ENCODE measurements at regions not wholly inside any gene's neighbourhood (a gene's known extent, or its start where the extent isn't known, plus 50 kb on each side); places are given as distances from the start of the nearest gene placed in this dataset.

DNA sequence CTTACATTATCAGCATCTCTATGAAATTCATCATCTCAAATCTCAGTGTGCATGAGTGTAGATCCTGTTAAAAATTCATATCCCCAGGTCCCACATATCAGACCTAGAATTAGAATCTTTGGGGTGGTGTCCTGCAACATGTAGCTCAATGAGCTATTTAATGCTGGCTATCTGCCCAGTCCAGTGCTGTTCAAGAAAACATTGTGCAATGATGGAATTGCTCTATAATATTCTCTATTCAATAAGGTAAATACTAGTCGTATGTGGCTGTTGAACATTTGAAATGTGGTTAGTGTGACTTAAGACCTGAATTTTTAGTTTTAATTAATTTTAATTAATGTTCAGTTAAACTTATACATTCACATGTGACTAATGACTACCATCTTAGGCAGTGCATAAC lies 127.4 kb downstream of the NOL4 start:
- Mint-ChIP-seq H3K4me1 (ENCODE audit: low read depth) (no peaks in the 10 kb centered on the region), H3K9me3 (no peaks in the 10 kb centered on the region), H3K36me3 (ENCODE audit: low read depth) (no peaks in the 10 kb centered on the region), H3K27ac (no peak overlapping the region), H3K4me3 (no peak overlapping the region), H3K27me3 (no peaks in the 10 kb centered on the region)
- intact Hi-C loops (cut with micrococcal nuclease), result no loop called here

- intact Hi-C loops (cut with micrococcal nuclease), result no loop called here
- no peaks in the 10 kb centered on the region for H3K4me1 Mint-ChIP-seq (ENCODE audit: low read depth)
- H3K27me3 Mint-ChIP-seq, result no peaks in the 10 kb centered on the region
- H3K9me3 Mint-ChIP-seq, result no peaks in the 10 kb centered on the region
- no peaks in the 10 kb centered on the region for H3K36me3 Mint-ChIP-seq (ENCODE audit: low read depth)
- no peak overlapping the region for H3K27ac Mint-ChIP-seq
- no peak overlapping the region for H3K4me3 Mint-ChIP-seq
Measured at GRCh38 chr18:34094148-34094547, 130.6 kb downstream of the NOL4 start.

- intact Hi-C loops (cut with micrococcal nuclease), result no loop called here
- Mint-ChIP-seq H3K27me3 (no peaks in the 10 kb centered on the region), H3K4me3 (no peak overlapping the region), H3K36me3 (ENCODE audit: low read depth) (no peaks in the 10 kb centered on the region), H3K9me3 (no peaks in the 10 kb centered on the region), H3K27ac (no peak overlapping the region), H3K4me1 (ENCODE audit: low read depth) (no peaks in the 10 kb centered on the region)
Measured at GRCh38 chr18:34092796-34093195, 131.9 kb downstream of the NOL4 start.

DNA sequence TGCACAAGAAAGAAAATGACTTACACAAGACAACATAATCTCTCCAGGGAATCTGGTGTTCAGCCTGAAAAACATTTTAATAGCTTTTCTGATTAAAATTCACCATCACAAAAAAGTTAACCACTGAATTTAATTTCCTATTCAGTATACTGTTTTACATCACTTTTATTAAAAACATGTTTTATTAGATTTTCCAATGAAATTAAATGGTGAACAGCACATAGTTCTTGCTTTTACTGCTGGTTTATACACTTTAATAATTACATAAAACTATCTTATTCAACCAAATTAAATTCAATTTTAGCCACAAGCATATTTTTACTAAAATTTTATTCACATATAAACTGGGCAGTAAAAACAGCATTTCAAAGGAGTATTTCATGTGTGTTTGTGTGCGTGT lies 138.3 kb downstream of the NOL4 start:
- intact Hi-C loops (cut with micrococcal nuclease), result no loop called here
- Mint-ChIP-seq H3K36me3 (ENCODE audit: low read depth) (no peaks in the 10 kb centered on the region), H3K4me3 (no peak overlapping the region), H3K27me3 (no peaks in the 10 kb centered on the region), H3K27ac (no peak overlapping the region), H3K9me3 (no peaks in the 10 kb centered on the region), H3K4me1 (ENCODE audit: low read depth) (no peaks in the 10 kb centered on the region)

DNA sequence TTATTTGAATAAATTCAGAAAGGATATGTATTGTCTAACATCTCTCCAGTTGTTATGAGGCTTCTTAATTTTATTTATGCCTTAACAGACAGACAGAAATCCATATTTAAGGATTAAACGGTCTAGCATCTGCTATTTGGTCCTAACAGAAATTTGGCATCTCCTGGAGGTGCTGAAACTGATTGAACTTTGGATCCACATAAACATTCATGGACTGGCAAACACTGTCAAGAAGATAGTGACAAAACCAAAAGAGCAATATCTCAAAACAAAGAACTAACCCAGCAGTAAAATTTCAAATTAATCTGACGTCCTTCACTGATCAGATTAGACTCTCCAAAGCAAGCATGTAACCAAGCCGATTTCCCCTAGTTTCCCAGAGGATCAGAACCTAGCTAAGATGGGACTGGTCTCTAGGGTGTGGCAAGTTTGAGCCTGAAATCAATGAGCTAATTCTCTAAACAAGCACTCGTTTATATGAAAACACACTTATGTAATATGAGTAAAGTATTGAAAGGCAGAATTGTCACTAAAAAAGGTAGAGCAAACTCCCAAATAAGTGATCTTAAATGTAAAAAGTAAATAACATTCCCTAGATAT lies 139.5 kb downstream of the NOL4 start:
- intact Hi-C loops (cut with micrococcal nuclease), result no loop called here
- H3K27ac Mint-ChIP-seq, result no peak overlapping the region
- H3K27me3 Mint-ChIP-seq, result no peaks in the 10 kb centered on the region
- no peak overlapping the region for H3K4me3 Mint-ChIP-seq
- H3K36me3 Mint-ChIP-seq (ENCODE audit: low read depth), result no peaks in the 10 kb centered on the region
- no peaks in the 10 kb centered on the region for H3K4me1 Mint-ChIP-seq (ENCODE audit: low read depth)
- H3K9me3 Mint-ChIP-seq, result no peaks in the 10 kb centered on the region

GRCh38 chr18:34084635-34085034 lies 140.1 kb downstream of the NOL4 start:
- H3K9me3 Mint-ChIP-seq, result no peaks in the 10 kb centered on the region
- no peaks in the 10 kb centered on the region for H3K4me1 Mint-ChIP-seq (ENCODE audit: low read depth)
- no peaks in the 10 kb centered on the region for H3K27me3 Mint-ChIP-seq
- H3K4me3 Mint-ChIP-seq, result no peak overlapping the region
- no peaks in the 10 kb centered on the region for H3K36me3 Mint-ChIP-seq (ENCODE audit: low read depth)
- no peak overlapping the region for H3K27ac Mint-ChIP-seq
- intact Hi-C loops (cut with micrococcal nuclease), result no loop called here

DNA sequence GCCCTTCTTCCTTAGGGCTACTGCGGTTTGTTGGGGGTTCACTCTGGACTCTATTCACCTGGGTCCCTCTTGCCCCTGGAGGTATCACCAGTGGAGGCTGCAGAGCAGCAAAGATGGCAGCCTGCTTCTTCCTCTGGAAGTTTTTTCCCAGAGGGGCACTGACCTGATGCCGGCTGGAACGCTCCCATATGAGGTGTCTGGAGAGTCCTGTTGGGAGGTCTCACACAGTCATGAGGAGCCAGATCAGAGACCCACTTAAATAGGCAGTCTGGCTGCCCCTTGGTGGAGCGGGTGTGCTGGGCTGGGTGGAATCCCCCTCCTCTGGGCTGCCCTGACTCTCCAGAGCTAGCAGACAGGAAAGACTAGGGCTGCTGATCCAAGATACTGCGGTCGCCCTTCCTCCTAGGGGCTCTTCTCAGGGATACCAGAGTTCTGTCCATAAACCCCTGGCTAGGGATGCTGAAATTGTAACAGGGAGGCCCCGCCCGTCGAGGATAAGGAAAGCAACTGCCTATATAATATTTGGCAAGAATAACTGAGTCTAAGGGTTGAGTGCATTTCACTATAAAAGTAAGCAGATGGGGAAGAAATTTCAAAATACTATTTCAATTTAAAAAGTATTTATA lies 140.7 kb downstream of the NOL4 start:
- Mint-ChIP-seq H3K9me3 (no peaks in the 10 kb centered on the region), H3K4me3 (no peak overlapping the region), H3K27ac (no peak overlapping the region), H3K4me1 (ENCODE audit: low read depth) (no peaks in the 10 kb centered on the region), H3K36me3 (ENCODE audit: low read depth) (no peaks in the 10 kb centered on the region), H3K27me3 (no peaks in the 10 kb centered on the region)
- intact Hi-C loops (cut with micrococcal nuclease), result no loop called here

GRCh38 chr18:34077599-34077998 lies 147.1 kb downstream of the NOL4 start:
- H3K4me1 Mint-ChIP-seq (ENCODE audit: low read depth), result no peaks in the 10 kb centered on the region

DNA sequence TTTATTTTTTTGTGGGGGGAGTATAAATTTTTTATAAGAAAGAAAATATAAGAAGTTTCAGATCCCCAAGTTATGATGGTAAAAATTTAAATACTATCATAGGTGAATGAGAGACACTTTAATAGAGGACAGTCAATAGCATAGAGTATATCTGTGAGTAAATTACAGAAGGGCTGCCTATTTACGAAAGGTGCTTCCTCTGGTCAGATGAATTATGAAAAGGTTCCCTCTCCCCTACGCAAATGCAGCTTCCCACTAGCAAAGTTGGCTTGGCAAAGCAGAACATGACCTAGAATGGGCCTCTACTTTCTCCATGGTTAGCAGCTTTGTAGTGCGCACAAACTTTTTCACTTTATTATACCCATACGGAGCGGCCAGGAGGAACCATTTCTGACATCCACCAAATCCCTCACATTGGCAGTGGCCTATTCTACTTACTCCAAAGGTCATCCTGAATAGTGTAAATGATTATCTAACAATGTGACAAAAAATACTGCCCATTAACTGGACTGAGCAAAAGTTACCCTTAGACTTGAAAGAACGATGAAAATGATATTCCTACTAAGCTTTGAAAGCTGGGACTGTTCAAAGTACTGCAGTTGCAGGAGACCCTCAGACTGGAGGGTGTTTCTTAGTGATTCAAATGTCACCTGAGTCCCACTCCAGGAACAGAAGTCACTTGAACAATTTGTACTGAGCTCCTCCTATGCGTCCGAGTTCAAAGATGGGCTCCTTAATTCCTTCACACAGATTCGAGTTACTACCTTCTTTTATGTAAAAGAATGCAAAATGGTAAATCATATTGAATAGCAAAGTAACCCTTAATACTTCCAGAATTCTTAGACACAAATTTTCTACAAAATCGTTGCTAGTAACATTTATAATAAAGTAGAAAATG lies 148.5 kb downstream of the NOL4 start:
- no peaks in the 10 kb centered on the region for H3K4me1 Mint-ChIP-seq (ENCODE audit: low read depth)
- H3K4me3 Mint-ChIP-seq, result no peak overlapping the region
- H3K27ac Mint-ChIP-seq, result no peak overlapping the region
- H3K9me3 Mint-ChIP-seq, result no peaks in the 10 kb centered on the region
- intact Hi-C loops (cut with micrococcal nuclease), result no loop called here
- no peaks in the 10 kb centered on the region for H3K36me3 Mint-ChIP-seq (ENCODE audit: low read depth)
- H3K27me3 Mint-ChIP-seq, result no peaks in the 10 kb centered on the region

More at GRCh38 chr18:34077599-34077998, 147.1 kb downstream of the NOL4 start:
- H3K27me3 Mint-ChIP-seq, result no peaks in the 10 kb centered on the region
- H3K27ac Mint-ChIP-seq, result no peak overlapping the region
- no peaks in the 10 kb centered on the region for H3K36me3 Mint-ChIP-seq (ENCODE audit: low read depth)
- H3K9me3 Mint-ChIP-seq, result no peaks in the 10 kb centered on the region
- no peak overlapping the region for H3K4me3 Mint-ChIP-seq
- intact Hi-C loops (cut with micrococcal nuclease), result no loop called here

DNA sequence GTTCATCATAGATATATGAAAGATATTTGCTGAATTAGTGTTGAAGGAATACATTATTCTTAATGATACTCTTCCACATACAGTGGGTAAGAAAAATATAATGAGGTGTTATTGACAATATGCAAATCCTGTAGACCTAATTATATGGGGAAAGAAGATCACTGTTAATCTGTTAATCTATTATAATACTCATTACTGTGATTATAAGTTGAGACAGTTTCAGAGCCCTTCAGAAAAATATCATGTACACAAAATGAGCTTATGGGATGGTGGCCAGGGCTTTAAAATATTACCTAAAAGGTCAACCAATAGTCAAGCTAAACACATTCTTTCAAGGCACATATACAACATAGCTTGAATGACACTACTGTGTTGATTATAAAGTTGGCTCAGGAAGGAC lies 163.5 kb downstream of the NOL4 start:
- Mint-ChIP-seq H3K36me3 (ENCODE audit: low read depth) (no peaks in the 10 kb centered on the region), H3K27ac (no peak overlapping the region), H3K4me1 (ENCODE audit: low read depth) (no peaks in the 10 kb centered on the region), H3K27me3 (no peaks in the 10 kb centered on the region), H3K4me3 (no peak overlapping the region), H3K9me3 (peaks cover 6% of the 10 kb centered on the region)
- intact Hi-C loops (cut with micrococcal nuclease), result no loop called here

GRCh38 chr18:34055227-34055626 lies 169.5 kb downstream of the NOL4 start:
- no peaks in the 10 kb centered on the region for H3K27me3 Mint-ChIP-seq
- no peak overlapping the region for H3K27ac Mint-ChIP-seq
- intact Hi-C loops (cut with micrococcal nuclease), result no loop called here
- H3K9me3 Mint-ChIP-seq, result peaks cover 18% of the 10 kb centered on the region
- no peaks in the 10 kb centered on the region for H3K36me3 Mint-ChIP-seq (ENCODE audit: low read depth)
- H3K4me3 Mint-ChIP-seq, result no peak overlapping the region
- no peaks in the 10 kb centered on the region for H3K4me1 Mint-ChIP-seq (ENCODE audit: low read depth)

DNA sequence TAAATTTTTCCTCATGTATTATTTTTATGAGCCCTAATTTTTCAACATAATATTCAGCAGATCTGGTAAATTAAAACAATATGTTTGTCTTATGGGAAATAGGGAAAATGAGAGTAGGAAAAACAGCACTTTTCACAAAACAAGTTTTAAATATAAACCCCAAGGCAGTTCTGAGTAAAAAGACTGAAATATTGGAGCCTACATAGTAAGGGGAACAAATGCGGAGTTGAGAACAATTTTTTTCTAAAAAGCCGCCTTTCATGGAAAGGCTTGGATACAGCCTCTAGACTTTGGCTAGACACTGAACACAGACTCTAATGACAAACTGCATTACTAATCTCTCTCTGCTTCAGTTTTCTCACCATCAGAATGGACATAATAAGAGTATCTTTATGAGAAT lies 174.1 kb downstream of the NOL4 start:
- no peak overlapping the region for H3K4me3 Mint-ChIP-seq

DNA sequence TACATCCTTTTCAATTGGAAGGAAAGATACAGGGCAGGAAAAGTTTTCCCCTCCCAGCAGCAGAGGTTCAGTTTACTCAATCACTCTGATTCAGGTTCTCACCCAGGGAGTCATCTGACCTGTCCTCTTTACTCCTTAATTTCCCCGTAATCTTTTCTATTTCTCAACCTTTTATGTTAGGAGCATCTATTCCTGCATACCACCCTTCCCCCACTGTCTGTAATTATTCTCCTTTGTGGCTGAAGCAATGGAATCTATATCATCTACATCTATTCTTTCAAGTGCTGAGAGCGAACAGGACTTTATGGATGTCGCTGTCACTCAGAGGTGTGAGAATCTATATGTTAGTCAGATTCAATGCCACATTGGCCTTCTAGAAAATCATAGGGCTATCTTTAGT lies 175.2 kb downstream of the NOL4 start:
- no peaks in the 10 kb centered on the region for H3K4me1 Mint-ChIP-seq (ENCODE audit: low read depth)
- intact Hi-C loops (cut with micrococcal nuclease), result no loop called here

More for the DNA sequence above, 174.1 kb downstream of the NOL4 start:
- Mint-ChIP-seq H3K9me3 (peaks cover 7% of the 10 kb centered on the region), H3K36me3 (ENCODE audit: low read depth) (no peaks in the 10 kb centered on the region), H3K4me1 (ENCODE audit: low read depth) (no peaks in the 10 kb centered on the region), H3K27ac (no peak overlapping the region), H3K27me3 (no peaks in the 10 kb centered on the region)
- intact Hi-C loops (cut with micrococcal nuclease), result no loop called here

GRCh38 chr18:34048423-34048822 lies 176.3 kb downstream of the NOL4 start:
- intact Hi-C loops (cut with micrococcal nuclease), result no loop called here
- H3K4me3 Mint-ChIP-seq, result no peak overlapping the region
- H3K36me3 Mint-ChIP-seq (ENCODE audit: low read depth), result no peaks in the 10 kb centered on the region
- H3K27ac Mint-ChIP-seq, result no peak overlapping the region
- no peaks in the 10 kb centered on the region for H3K9me3 Mint-ChIP-seq
- H3K4me1 Mint-ChIP-seq (ENCODE audit: low read depth), result no peaks in the 10 kb centered on the region
- H3K27me3 Mint-ChIP-seq, result no peaks in the 10 kb centered on the region

More for the DNA sequence above, 175.2 kb downstream of the NOL4 start:
- Mint-ChIP-seq H3K27me3 (no peaks in the 10 kb centered on the region), H3K27ac (no peak overlapping the region), H3K9me3 (no peaks in the 10 kb centered on the region), H3K36me3 (ENCODE audit: low read depth) (no peaks in the 10 kb centered on the region), H3K4me3 (no peak overlapping the region)

All from dendritic cell treated with granulocyte-macrophage colony-stimulating factor and Interleukin-4, amounts not matched to agents 40 ng/mL and 50 ng/mL, for 4 days (primary cell).